HG02973 (cell line): ENCODE measurements at regions not wholly inside any gene's neighbourhood (a gene's known extent, or its start where the extent isn't known, plus 50 kb on each side); places are given as distances from the start of the nearest gene placed in this dataset.
"Not testable (repeated sequence)": the region's sequence is repeated elsewhere in the genome, so short reads cannot be mapped to it uniquely, and the experiment has no call there.

Experiments used
- ATAC-seq: cut with Tn5 transposase; IDR thresholded peaks from one replicate; pipeline ENCODE4 v1.9.1; 2021; ENCODE audit warnings: moderate library complexity; ENCODE audit not compliant: unreplicated experiment

- not testable (repeated sequence) for ATAC-seq
Measured at GRCh38 chr18:47354061-47354460, 102.6 kb upstream of the SKOR2 start.

DNA sequence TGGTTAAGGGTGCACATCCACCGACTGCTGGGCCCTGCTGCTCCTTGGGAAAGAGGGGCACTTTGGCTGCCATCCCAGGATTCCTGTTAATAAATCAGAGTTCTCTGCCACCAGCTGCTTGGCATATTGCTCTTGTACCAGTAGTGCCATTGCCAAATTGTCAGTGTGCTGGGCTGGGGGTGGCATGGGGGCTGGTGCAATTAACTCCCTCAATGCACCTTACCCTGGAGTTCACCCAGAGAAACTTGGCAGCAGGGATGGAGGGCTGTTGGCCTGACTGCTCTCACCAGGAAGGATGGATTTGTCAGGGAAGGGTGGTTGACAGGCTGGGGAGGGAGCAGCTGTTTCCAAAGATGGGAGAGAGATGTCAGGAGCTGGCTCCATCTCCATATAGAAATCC, 94.6 kb upstream of the SKOR2 start:
- no peak for ATAC-seq

DNA sequence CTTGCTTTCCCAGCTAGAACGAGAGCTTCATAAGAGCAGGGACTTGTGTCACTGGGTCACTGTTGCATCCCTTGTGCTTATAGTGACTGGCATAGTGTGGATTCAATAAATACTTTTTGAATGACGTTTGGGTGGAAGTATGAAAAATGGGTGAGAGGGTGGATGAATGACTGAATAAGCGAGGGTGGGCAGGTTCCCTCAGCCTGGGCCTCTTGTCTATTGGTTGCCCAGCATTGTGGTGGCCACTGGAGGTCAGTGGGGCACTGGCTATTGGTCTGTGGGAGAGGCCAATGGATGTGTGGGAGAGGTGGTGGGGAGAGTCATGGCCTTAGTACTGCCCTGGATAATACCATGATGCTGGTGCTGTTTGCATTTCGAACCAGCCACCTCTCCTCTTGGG, 93.8 kb upstream of the SKOR2 start:
- ATAC-seq, result no peak

GRCh38 chr18:47343291-47343690, 91.8 kb upstream of the SKOR2 start:
- no peak for ATAC-seq

DNA sequence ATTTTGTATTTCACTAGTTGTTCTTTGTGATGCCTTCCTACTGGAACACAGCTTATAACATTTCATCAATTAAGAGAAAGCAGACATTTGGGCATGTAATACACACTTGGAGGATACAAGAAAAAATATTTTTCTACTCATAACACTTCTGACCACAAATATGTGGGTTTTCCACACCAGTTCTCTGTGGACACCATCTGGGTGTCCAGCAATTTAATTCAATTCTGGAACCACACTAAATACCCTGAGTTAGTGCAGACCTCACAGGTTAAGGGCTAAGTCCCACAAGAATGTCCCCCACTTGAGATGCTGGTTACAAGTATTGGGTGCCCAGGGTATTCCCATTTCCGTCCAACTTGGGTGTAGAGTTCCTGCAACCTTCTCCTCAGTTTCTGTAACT, 91.1 kb upstream of the SKOR2 start:
- no peak for ATAC-seq

DNA sequence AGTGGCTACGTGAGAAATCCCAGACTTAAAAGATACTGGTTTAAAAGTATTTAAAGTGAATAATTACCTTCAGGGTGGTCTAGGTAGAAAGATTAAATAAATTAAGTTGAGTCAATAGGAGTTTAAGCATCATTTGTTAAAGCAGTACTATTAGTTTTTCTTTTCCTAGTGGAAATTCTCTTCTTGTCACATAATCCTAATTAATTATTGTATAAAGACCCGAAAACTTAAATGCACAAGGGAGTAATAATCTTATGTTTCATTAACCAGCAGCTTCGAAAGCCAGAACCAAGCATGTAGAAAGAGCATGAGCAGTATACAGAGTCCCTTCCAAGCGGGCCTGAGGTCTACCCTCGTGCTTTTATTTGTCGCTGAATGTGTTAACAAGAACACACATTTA, 90.2 kb upstream of the SKOR2 start:
- ATAC-seq, result no peak

GRCh38 chr18:47334966-47335365, 83.5 kb upstream of the SKOR2 start:
- ATAC-seq, result no peak

DNA sequence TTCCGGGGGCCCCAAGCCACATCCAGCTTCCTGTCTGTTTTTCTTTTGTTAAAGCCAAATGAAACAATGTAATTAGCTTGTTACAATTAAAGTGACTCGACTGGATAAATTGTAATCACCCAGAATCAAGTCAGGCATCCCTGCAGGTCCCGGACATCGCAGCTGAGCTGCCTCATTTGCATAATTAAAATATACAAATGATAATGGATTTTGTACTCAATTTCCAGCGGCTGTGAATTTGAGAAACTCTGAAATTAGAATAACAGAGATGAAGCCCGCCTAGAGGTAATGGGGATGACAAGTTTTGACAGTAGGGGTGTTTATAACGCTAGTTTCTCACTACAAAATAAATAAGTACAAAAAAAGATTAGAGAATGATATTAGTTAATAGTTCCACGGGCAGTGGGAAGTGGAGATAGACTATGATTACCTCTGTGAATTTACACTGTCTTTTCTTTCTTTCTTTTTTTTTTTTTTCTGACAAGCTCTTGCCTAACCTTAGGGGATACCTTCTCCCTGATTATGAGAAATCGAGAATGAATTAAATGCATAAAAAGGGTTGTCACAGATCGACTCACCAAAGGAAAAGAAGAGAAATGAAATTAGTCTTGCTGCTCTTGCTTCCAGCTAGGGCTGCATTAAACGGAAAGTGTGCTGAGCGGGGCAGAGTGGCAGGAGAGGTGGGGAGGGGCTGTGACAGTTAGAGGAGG, 82.6 kb upstream of the SKOR2 start:
- ATAC-seq, result no peak

- no peak for ATAC-seq
Measured at GRCh38 chr18:47331641-47332040, 80.2 kb upstream of the SKOR2 start.

- no peak for ATAC-seq
Measured at GRCh38 chr18:47331026-47331425, 79.6 kb upstream of the SKOR2 start.

DNA sequence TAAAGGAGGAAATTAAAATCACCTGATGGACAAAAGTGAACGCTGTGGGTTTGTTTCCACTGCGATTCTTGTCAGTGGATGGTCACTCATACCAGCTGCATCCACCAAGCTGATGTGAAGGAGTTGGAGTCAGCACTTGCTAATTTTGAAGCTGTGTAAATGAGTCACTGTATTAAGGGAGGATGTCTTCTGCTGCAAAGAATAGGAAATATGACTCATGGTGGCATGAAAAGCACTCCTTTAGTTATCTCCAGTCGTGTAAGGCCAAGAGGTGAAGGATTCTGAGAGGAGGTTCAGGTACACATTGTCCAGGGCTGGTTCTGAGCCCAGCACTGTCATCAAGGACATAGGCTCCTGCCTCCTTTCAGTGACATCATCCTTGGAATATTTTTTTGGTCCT, 71.7 kb upstream of the SKOR2 start:
- no peak for ATAC-seq

GRCh38 chr18:47321815-47322214, 70.4 kb upstream of the SKOR2 start:
- no peak for ATAC-seq

DNA sequence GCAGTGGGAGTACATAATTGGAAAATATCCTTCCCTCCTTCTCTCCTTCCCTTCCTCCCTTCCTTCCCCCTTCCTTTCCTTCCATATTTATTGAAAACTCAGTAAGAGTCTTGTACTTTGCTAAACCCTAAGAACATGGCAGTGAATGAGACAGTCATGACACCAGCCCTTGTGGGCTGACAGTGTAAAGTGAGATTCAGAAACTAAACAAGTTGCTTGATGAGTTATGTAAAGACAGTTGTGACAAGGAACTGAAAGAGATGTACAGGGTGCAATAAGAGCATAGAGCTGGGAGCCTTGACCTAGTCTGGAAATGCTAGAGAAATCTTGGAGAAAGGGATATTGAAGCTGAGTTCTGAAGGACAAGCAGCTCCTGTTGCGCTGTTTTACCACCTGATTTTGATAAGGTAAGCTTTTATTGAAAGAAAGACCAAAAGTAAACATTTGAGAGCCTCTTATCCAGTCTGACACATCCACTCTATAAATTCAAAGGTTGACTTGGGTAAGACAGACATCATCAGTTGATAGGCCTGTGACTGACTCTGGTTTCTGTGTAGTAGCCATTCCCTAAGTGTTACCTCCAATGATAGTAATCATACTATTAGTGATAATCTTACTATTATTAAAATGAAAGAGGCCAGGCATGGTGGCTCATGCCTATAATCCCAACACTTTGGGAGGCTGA, 66.5 kb upstream of the SKOR2 start:
- no peak for ATAC-seq

- no peak for ATAC-seq
Measured at GRCh38 chr18:47316924-47317323, 65.5 kb upstream of the SKOR2 start.

GRCh38 chr18:47313901-47314300, 62.4 kb upstream of the SKOR2 start:
- ATAC-seq, result no peak

DNA sequence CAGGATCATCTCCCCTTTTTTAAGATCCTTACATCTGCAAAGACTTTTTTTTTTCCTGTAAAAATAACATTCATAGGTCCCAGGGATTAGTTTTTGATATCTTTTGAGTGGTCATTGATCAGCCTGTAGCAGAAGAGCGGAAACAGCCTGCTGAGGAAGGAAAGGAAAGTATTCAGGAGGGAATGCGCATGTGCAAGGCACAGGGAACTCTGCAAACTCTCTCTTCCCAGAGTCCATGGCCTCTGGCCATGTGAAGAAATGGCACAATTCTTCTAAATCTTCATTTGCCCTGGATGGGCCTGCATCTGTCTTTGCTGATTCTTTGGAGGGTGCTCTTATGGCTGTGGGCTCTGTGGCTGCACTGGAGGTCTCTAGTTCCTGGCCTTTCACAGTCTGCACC, 60.1 kb upstream of the SKOR2 start:
- ATAC-seq, result no peak
